Memory B cell (primary cell): ENCODE measurements at regions not wholly inside any gene's neighbourhood (a gene's known extent, or its start where the extent isn't known, plus 50 kb on each side); places are given as distances from the start of the nearest gene placed in this dataset.

Source experiments
- ATAC-seq: fragments of 150-1000 bp; cut with Tn5 transposase; 2 replicates; pipeline ENCODE4 v1.10.0; 2021; ENCODE audit warnings: low read depth, mild to moderate bottlenecking, moderate library complexity
- DNase-seq, 2 donors: peaks; one replicate each; pipeline ENCODE4 v3.0.0; 2022; ENCODE audit warnings: low spot score in 2 of 2
- H3K27ac Mint-ChIP-seq: one replicate; pipeline ENCODE4 v1.8.0; 2022; ENCODE audit warnings: mild to moderate bottlenecking, moderate library complexity, mixed read lengths
- H3K27me3 Mint-ChIP-seq: one replicate; pipeline ENCODE4 v1.8.0; 2022; ENCODE audit warnings: mixed read lengths
- H3K36me3 Mint-ChIP-seq: one replicate; pipeline ENCODE4 v1.8.0; 2022; ENCODE audit warnings: mild to moderate bottlenecking, mixed read lengths
- H3K4me1 Mint-ChIP-seq: one replicate; pipeline ENCODE4 v1.8.0; 2022; ENCODE audit warnings: mixed read lengths
- H3K4me3 Mint-ChIP-seq: one replicate; pipeline ENCODE4 v1.8.0; 2022; ENCODE audit warnings: mild to moderate bottlenecking, moderate library complexity, mixed read lengths
- H3K9me3 Mint-ChIP-seq: one replicate; pipeline ENCODE4 v1.8.0; 2022; ENCODE audit warnings: mixed read lengths

GRCh38 chr1:195606483-195606882 lies 1001.8 kb downstream of the KCNT2 start:
- ATAC-seq (no peak), DNase-seq (no peak)
- H3K4me3 Mint-ChIP-seq, result no peak overlapping the region
- H3K9me3 Mint-ChIP-seq, result peaks cover 1% of the 10 kb centered on the region
- no peak overlapping the region for H3K27ac Mint-ChIP-seq
- no peaks in the 10 kb centered on the region for H3K36me3 Mint-ChIP-seq
- H3K4me1 Mint-ChIP-seq, result no peaks in the 10 kb centered on the region
- no peaks in the 10 kb centered on the region for H3K27me3 Mint-ChIP-seq

GRCh38 chr1:195604287-195604686 lies 1004.0 kb downstream of the KCNT2 start:
- Mint-ChIP-seq H3K4me3 (no peak overlapping the region), H3K9me3 (peaks cover 3% of the 10 kb centered on the region), H3K27me3 (no peaks in the 10 kb centered on the region), H3K27ac (no peak overlapping the region), H3K36me3 (no peaks in the 10 kb centered on the region), H3K4me1 (no peaks in the 10 kb centered on the region)
- ATAC-seq (no peak), DNase-seq (no peak)

GRCh38 chr1:195597891-195598290 lies 1010.3 kb downstream of the KCNT2 start:
- H3K36me3 Mint-ChIP-seq, result no peaks in the 10 kb centered on the region
- ATAC-seq, result no peak
- H3K9me3 Mint-ChIP-seq, result peaks cover 2% of the 10 kb centered on the region
- no peaks in the 10 kb centered on the region for H3K4me1 Mint-ChIP-seq
- H3K4me3 Mint-ChIP-seq, result no peak overlapping the region
- no peaks in the 10 kb centered on the region for H3K27me3 Mint-ChIP-seq
- no peak overlapping the region for H3K27ac Mint-ChIP-seq
- no peak for DNase-seq

- Mint-ChIP-seq H3K27ac (no peak overlapping the region), H3K27me3 (no peaks in the 10 kb centered on the region), H3K36me3 (no peaks in the 10 kb centered on the region), H3K9me3 (peaks cover 3% of the 10 kb centered on the region), H3K4me1 (no peaks in the 10 kb centered on the region), H3K4me3 (no peak overlapping the region)
- DNase-seq (no peak), ATAC-seq (no peak)
These were observed 1013.5 kb downstream of the KCNT2 start for GRCh38 chr1:195594773-195595172.

- no peak for DNase-seq
- Mint-ChIP-seq H3K36me3 (no peaks in the 10 kb centered on the region), H3K4me1 (no peaks in the 10 kb centered on the region), H3K27ac (no peak overlapping the region), H3K9me3 (peaks cover 3% of the 10 kb centered on the region), H3K27me3 (no peaks in the 10 kb centered on the region), H3K4me3 (no peak overlapping the region)
- no peak for ATAC-seq
These were observed 1013.9 kb downstream of the KCNT2 start for GRCh38 chr1:195594322-195594721.

GRCh38 chr1:195591917-195592672 lies 1016.1 kb downstream of the KCNT2 start:
- Mint-ChIP-seq H3K4me3 (no peak overlapping the region), H3K27ac (no peak overlapping the region), H3K36me3 (no peaks in the 10 kb centered on the region), H3K4me1 (no peaks in the 10 kb centered on the region), H3K9me3 (peaks cover 13% of the 10 kb centered on the region), H3K27me3 (no peaks in the 10 kb centered on the region)
- ATAC-seq (no peak), DNase-seq (no peak)

GRCh38 chr1:195590649-195591048 lies 1017.6 kb downstream of the KCNT2 start:
- H3K4me3 Mint-ChIP-seq, result no peak overlapping the region

GRCh38 chr1:195584870-195585624 lies 1023.2 kb downstream of the KCNT2 start:
- H3K36me3 Mint-ChIP-seq, result no peaks in the 10 kb centered on the region
- H3K27ac Mint-ChIP-seq, result no peak overlapping the region
- no peak for DNase-seq
- ATAC-seq, result no peak
- H3K4me1 Mint-ChIP-seq, result no peaks in the 10 kb centered on the region
- H3K27me3 Mint-ChIP-seq, result no peaks in the 10 kb centered on the region
- peaks cover 17% of the 10 kb centered on the region for H3K9me3 Mint-ChIP-seq
- no peak overlapping the region for H3K4me3 Mint-ChIP-seq

More at GRCh38 chr1:195590649-195591048, 1017.6 kb downstream of the KCNT2 start:
- ATAC-seq (no peak), DNase-seq (no peak)
- Mint-ChIP-seq H3K36me3 (no peaks in the 10 kb centered on the region), H3K27me3 (no peaks in the 10 kb centered on the region), H3K27ac (no peak overlapping the region), H3K4me1 (no peaks in the 10 kb centered on the region), H3K9me3 (peaks cover 19% of the 10 kb centered on the region)

- Mint-ChIP-seq H3K27me3 (no peaks in the 10 kb centered on the region), H3K9me3 (peaks cover 4% of the 10 kb centered on the region), H3K36me3 (no peaks in the 10 kb centered on the region), H3K4me1 (no peaks in the 10 kb centered on the region), H3K27ac (no peak overlapping the region), H3K4me3 (no peak overlapping the region)
- DNase-seq, result no peak
- no peak for ATAC-seq
These were observed 1027.3 kb downstream of the KCNT2 start for GRCh38 chr1:195580988-195581387.

GRCh38 chr1:195577748-195578147 lies 1030.5 kb downstream of the KCNT2 start:
- ATAC-seq, result no peak
- Mint-ChIP-seq H3K36me3 (no peaks in the 10 kb centered on the region), H3K27me3 (no peaks in the 10 kb centered on the region), H3K27ac (no peak overlapping the region), H3K9me3 (peaks cover 1% of the 10 kb centered on the region), H3K4me1 (no peaks in the 10 kb centered on the region), H3K4me3 (no peak overlapping the region)
- DNase-seq, result no peak

- no peak overlapping the region for H3K4me3 Mint-ChIP-seq
- no peaks in the 10 kb centered on the region for H3K27me3 Mint-ChIP-seq
- H3K9me3 Mint-ChIP-seq, result peaks cover 1% of the 10 kb centered on the region
- H3K4me1 Mint-ChIP-seq, result no peaks in the 10 kb centered on the region
- ATAC-seq (no peak), DNase-seq (no peak)
- H3K36me3 Mint-ChIP-seq, result no peaks in the 10 kb centered on the region
- no peak overlapping the region for H3K27ac Mint-ChIP-seq
These were observed 1031.6 kb downstream of the KCNT2 start for GRCh38 chr1:195576641-195577040.

- no peak for ATAC-seq
- Mint-ChIP-seq H3K36me3 (no peaks in the 10 kb centered on the region), H3K9me3 (no peaks in the 10 kb centered on the region), H3K4me3 (no peak overlapping the region), H3K27me3 (no peaks in the 10 kb centered on the region), H3K27ac (no peak overlapping the region), H3K4me1 (no peaks in the 10 kb centered on the region)
- DNase-seq, result no peak
These were observed 1033.7 kb downstream of the KCNT2 start for GRCh38 chr1:195574511-195574910.

- Mint-ChIP-seq H3K9me3 (no peaks in the 10 kb centered on the region), H3K27me3 (no peaks in the 10 kb centered on the region), H3K36me3 (no peaks in the 10 kb centered on the region), H3K27ac (no peak overlapping the region), H3K4me1 (no peaks in the 10 kb centered on the region), H3K4me3 (no peak overlapping the region)
- no peak for DNase-seq
- ATAC-seq, result no peak
These were observed 1038.3 kb downstream of the KCNT2 start for GRCh38 chr1:195569934-195570333.

GRCh38 chr1:195568389-195568788 lies 1039.9 kb downstream of the KCNT2 start:
- Mint-ChIP-seq H3K36me3 (no peaks in the 10 kb centered on the region), H3K27ac (no peak overlapping the region), H3K4me1 (no peaks in the 10 kb centered on the region), H3K27me3 (no peaks in the 10 kb centered on the region), H3K9me3 (no peaks in the 10 kb centered on the region), H3K4me3 (no peak overlapping the region)
- no peak for DNase-seq
- ATAC-seq, result no peak

GRCh38 chr1:195562074-195562473 lies 1046.2 kb downstream of the KCNT2 start:
- Mint-ChIP-seq H3K4me3 (no peak overlapping the region), H3K27me3 (no peaks in the 10 kb centered on the region), H3K9me3 (no peaks in the 10 kb centered on the region), H3K36me3 (no peaks in the 10 kb centered on the region), H3K4me1 (no peaks in the 10 kb centered on the region), H3K27ac (no peak overlapping the region)
- ATAC-seq, result no peak
- no peak for DNase-seq
